Retinal pigment epithelial cell (primary cell): ENCODE measurements at regions not wholly inside any gene's neighbourhood (a gene's known extent, or its start where the extent isn't known, plus 50 kb on each side); places are given as distances from the start of the nearest gene placed in this dataset.

Source experiments
- DNase-seq: peaks from one replicate; pipeline ENCODE4 v3.0.0-alpha.2; 2010; ENCODE audit warnings: low read depth
- H3K4me3 ChIP-seq: 2 replicates; pipeline ENCODE4 v1.5.1; 2011; ENCODE audit warnings: mild to moderate bottlenecking, low read length, control low read depth, moderate library complexity
- CTCF ChIP-seq: conservative IDR thresholded peaks from 2 replicates; pipeline ENCODE4 v1.5.1; 2011; ENCODE audit warnings: low read depth, low read length, control low read depth, inconsistent platforms

- DNase-seq: peak; percentile 40
Observed at GRCh38 chr5:120017513-120017912, 388.2 kb downstream of the FAM170A start.

GRCh38 chr5:120035181-120035580 is 405.8 kb downstream of the FAM170A start:
- DNase-seq: no peak
- no peak for TF ChIP-seq CTCF
- H3K4me3 ChIP-seq: no peak overlapping the region

More at GRCh38 chr5:120017513-120017912, 388.2 kb downstream of the FAM170A start:
- H3K4me3 ChIP-seq: no peak overlapping the region
- no peak for TF ChIP-seq CTCF

GRCh38 chr5:120035815-120036577 is 406.6 kb downstream of the FAM170A start:
- no peak for DNase-seq
- no peak overlapping the region for H3K4me3 ChIP-seq
- no peak for TF ChIP-seq CTCF

- no peak for TF ChIP-seq CTCF
- no peak for DNase-seq
- H3K4me3 ChIP-seq: no peak overlapping the region
Observed at GRCh38 chr5:120037451-120037850, 408.1 kb downstream of the FAM170A start.

GRCh38 chr5:120039111-120039510 is 409.8 kb downstream of the FAM170A start:
- no peak overlapping the region for H3K4me3 ChIP-seq
- TF ChIP-seq CTCF: no peak
- DNase-seq: no peak

GRCh38 chr5:120043431-120043830 is 414.1 kb downstream of the FAM170A start:
- TF ChIP-seq CTCF: no peak
- H3K4me3 ChIP-seq: no peak overlapping the region
- DNase-seq: no peak

- TF ChIP-seq CTCF: no peak
- H3K4me3 ChIP-seq: no peak overlapping the region
- DNase-seq: no peak
Observed at GRCh38 chr5:120052916-120053828, 410.9 kb upstream of the PRR16 start.
